ENCODE measurements at regions not wholly inside any gene's neighbourhood (a gene's known extent, or its start where the extent isn't known, plus 50 kb on each side); places are given as distances from the start of the nearest gene placed in this dataset.
A peak's percentile ranks its signal among the peaks of the same experiment; 100 is the strongest.

DNA sequence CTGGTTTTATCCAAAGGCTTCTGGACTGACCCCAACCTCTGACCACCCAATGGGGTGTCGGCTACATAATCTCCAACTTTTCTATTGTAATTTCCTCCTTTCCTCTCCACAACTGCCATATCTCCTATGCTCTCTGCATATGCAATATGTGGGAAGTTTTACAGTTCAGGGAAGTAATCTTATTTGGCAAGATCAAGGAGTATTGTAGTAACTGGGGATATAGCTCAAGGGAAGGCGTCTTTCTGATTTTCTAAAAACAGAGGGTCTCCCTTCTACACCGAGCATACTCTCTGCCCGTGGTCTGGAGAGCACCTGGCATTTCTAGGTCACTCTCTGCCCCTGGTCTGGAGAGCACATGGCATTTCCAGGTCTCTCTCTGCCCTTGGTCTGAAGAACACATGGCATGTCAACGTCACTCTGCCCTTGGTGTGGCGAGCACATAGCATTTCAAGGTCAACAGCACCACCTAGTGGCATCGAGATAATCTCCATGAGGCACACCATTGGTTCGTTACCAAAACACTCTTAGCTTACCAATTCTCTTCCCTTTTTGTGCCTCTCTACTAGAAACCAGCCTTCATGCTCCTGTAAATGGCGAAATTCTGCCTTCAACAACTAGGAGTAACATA, 616.4 kb upstream of the NUDT12 start:
- ChIA-PET CTCF (interaction anchor here (0.6 to 1.0 kb wide), 4 partner anchors 129 to 591 kb away, joined by 3 to 4 read pairs (median 3); no protein-coding TSS in a partner anchor), POLR2A (no interaction called here)
- Mint-ChIP-seq H3K4me1 (no peaks in the 10 kb centered on the region), H3K4me3 (no peak overlapping the region), H3K36me3 (ENCODE audit: low read depth) (no peaks in the 10 kb centered on the region), H3K27ac (no peak overlapping the region), H3K27me3 (no peaks in the 10 kb centered on the region), H3K9me3 (ENCODE audit: low read depth) (peaks cover 30% of the 10 kb centered on the region)
- ATAC-seq, result no peak
- intact Hi-C loops (cut with DNase I, micrococcal nuclease), result loop anchor here (1.0 to 10.0 kb wide), 4 partner anchors 370 to 944 kb away; no protein-coding TSS in a partner anchor
- DNase-seq, result peak; percentile 46

DNA sequence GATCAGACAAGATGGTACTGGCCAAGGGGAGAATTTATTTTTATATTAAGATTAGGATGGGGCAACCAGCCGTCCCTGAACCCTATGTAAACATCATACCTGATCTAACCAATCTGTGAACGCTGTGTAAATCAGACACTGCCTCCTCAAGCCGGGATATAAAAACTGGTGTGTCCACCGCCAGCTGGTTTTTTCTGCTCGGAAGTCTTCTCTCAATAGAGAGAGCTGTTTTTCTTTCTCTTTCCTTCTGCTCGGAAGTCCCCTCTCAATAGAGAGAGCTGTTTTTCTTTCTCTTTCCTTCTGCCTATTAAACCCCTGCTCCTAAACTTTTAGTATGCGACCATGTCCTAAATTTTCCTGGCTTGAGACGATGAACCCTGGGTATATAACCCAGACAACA, 615.5 kb upstream of the NUDT12 start:
- Mint-ChIP-seq H3K27me3 (no peaks in the 10 kb centered on the region), H3K4me3 (no peak overlapping the region), H3K9me3 (ENCODE audit: low read depth) (peaks cover 30% of the 10 kb centered on the region), H3K36me3 (ENCODE audit: low read depth) (no peaks in the 10 kb centered on the region), H3K4me1 (no peaks in the 10 kb centered on the region), H3K27ac (no peak overlapping the region)
- intact Hi-C loops (cut with DNase I, micrococcal nuclease), result loop anchor here (2.0 to 10.0 kb wide), 3 partner anchors 369 to 943 kb away; no protein-coding TSS in a partner anchor
- ChIA-PET CTCF (no interaction called here), POLR2A (no interaction called here)
- DNase-seq (no peak), ATAC-seq (no peak)

GRCh38 chr5:104177651-104178050, 615.1 kb upstream of the NUDT12 start:
- ATAC-seq, result no peak
- intact Hi-C loops (cut with DNase I, micrococcal nuclease), result loop anchor here (2.0 to 10.0 kb wide), 3 partner anchors 369 to 943 kb away; no protein-coding TSS in a partner anchor
- H3K4me3 Mint-ChIP-seq, result no peak overlapping the region
- CTCF ChIA-PET, result no interaction called here
- no peak overlapping the region for H3K27ac Mint-ChIP-seq
- peaks cover 30% of the 10 kb centered on the region for H3K9me3 Mint-ChIP-seq (ENCODE audit: low read depth)
- no peak for DNase-seq
- H3K36me3 Mint-ChIP-seq (ENCODE audit: low read depth), result no peaks in the 10 kb centered on the region
- H3K4me1 Mint-ChIP-seq, result no peaks in the 10 kb centered on the region
- no peaks in the 10 kb centered on the region for H3K27me3 Mint-ChIP-seq
- POLR2A ChIA-PET, result no interaction called here

GRCh38 chr5:104172976-104173375, 610.4 kb upstream of the NUDT12 start:
- ATAC-seq, result no peak
- intact Hi-C loops (cut with DNase I, micrococcal nuclease), result loop anchor here (10.0 kb wide), 2 partner anchors 588 to 938 kb away; no protein-coding TSS in a partner anchor
- Mint-ChIP-seq H3K27me3 (no peaks in the 10 kb centered on the region), H3K27ac (no peak overlapping the region), H3K36me3 (ENCODE audit: low read depth) (no peaks in the 10 kb centered on the region), H3K4me3 (no peak overlapping the region), H3K9me3 (ENCODE audit: low read depth) (peaks cover 7% of the 10 kb centered on the region), H3K4me1 (no peaks in the 10 kb centered on the region)
- no peak for DNase-seq
- ChIA-PET CTCF (no interaction called here), POLR2A (no interaction called here)

DNA sequence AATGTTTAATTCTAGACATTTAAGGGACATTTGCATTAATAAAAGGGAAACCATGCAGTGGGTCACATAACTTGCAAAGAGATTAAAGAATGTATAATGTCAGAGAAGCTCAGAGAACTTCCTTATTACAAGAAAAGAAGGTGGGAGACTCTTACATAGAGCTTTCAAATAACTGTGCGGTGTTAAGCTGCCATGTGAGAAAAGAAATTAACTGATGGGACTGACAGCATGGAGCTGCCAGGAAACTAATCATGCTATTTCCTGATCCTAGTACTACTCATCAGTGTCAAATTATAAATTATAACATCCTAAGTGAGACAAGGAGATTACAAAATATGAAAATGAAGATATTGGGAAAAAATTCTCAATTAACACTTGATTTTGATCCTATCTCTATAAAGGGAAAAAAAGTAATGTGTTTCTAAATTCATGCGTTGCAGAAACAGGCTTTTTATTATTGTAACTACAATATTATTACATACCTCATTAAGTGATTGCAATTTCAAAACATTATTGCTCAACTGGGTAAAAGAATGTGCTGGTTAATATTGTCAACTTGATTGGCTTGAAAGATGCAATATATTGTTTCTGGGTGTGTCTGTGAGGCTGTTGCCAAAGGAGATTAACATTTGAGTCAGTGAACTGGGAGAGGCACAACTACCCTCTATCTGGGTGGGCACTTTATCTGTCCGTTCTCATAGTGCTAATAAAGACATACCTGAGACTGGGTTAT, 609.5 kb upstream of the NUDT12 start:
- H3K36me3 Mint-ChIP-seq (ENCODE audit: low read depth), result no peaks in the 10 kb centered on the region
- H3K27ac Mint-ChIP-seq, result no peak overlapping the region
- no peaks in the 10 kb centered on the region for H3K27me3 Mint-ChIP-seq
- DNase-seq, result no peak
- intact Hi-C loops (cut with DNase I, micrococcal nuclease), result loop anchor here (10.0 kb wide), 2 partner anchors 587 to 937 kb away; no protein-coding TSS in a partner anchor
- H3K4me3 Mint-ChIP-seq, result no peak overlapping the region
- peaks cover 4% of the 10 kb centered on the region for H3K9me3 Mint-ChIP-seq (ENCODE audit: low read depth)
- POLR2A ChIA-PET, result no interaction called here
- no peaks in the 10 kb centered on the region for H3K4me1 Mint-ChIP-seq
- CTCF ChIA-PET, result interaction anchor here (0.6 kb wide), 1 partner anchor 169 kb away, joined by 4 read pairs; no protein-coding TSS in a partner anchor
- no peak for ATAC-seq

- H3K9me3 Mint-ChIP-seq (ENCODE audit: low read depth), result no peaks in the 10 kb centered on the region
- no peaks in the 10 kb centered on the region for H3K4me1 Mint-ChIP-seq
- POLR2A ChIA-PET, result no interaction called here
- no peak overlapping the region for H3K4me3 Mint-ChIP-seq
- H3K36me3 Mint-ChIP-seq (ENCODE audit: low read depth), result no peaks in the 10 kb centered on the region
- H3K27ac Mint-ChIP-seq, result no peak overlapping the region
- H3K27me3 Mint-ChIP-seq, result no peaks in the 10 kb centered on the region
- intact Hi-C loops (cut with DNase I, micrococcal nuclease), result loop anchor here (10.0 kb wide), 2 partner anchors 586 to 936 kb away; no protein-coding TSS in a partner anchor
- ATAC-seq (no peak), DNase-seq (no peak)
- CTCF ChIA-PET, result no interaction called here
Observed at GRCh38 chr5:104170926-104171325, 608.3 kb upstream of the NUDT12 start.

- POLR2A ChIA-PET, result no interaction called here
Observed at GRCh38 chr5:104146652-104147051, 584.1 kb upstream of the NUDT12 start.

GRCh38 chr5:104139840-104140239, 577.3 kb upstream of the NUDT12 start:
- Mint-ChIP-seq H3K27me3 (no peaks in the 10 kb centered on the region), H3K9me3 (ENCODE audit: low read depth) (no peaks in the 10 kb centered on the region), H3K27ac (no peak overlapping the region), H3K4me1 (no peaks in the 10 kb centered on the region), H3K4me3 (no peak overlapping the region), H3K36me3 (ENCODE audit: low read depth) (no peaks in the 10 kb centered on the region)
- intact Hi-C loops (cut with DNase I, micrococcal nuclease), result no loop called here
- ChIA-PET CTCF (no interaction called here), POLR2A (no interaction called here)
- ATAC-seq (no peak), DNase-seq (no peak)

More at GRCh38 chr5:104146652-104147051, 584.1 kb upstream of the NUDT12 start:
- intact Hi-C loops (cut with DNase I, micrococcal nuclease), result no loop called here
- no peaks in the 10 kb centered on the region for H3K36me3 Mint-ChIP-seq (ENCODE audit: low read depth)
- no peak for DNase-seq
- CTCF ChIA-PET, result no interaction called here
- H3K27me3 Mint-ChIP-seq, result no peaks in the 10 kb centered on the region
- no peaks in the 10 kb centered on the region for H3K4me1 Mint-ChIP-seq
- H3K27ac Mint-ChIP-seq, result no peak overlapping the region
- no peak for ATAC-seq
- H3K4me3 Mint-ChIP-seq, result no peak overlapping the region
- peaks cover 2% of the 10 kb centered on the region for H3K9me3 Mint-ChIP-seq (ENCODE audit: low read depth)

DNA sequence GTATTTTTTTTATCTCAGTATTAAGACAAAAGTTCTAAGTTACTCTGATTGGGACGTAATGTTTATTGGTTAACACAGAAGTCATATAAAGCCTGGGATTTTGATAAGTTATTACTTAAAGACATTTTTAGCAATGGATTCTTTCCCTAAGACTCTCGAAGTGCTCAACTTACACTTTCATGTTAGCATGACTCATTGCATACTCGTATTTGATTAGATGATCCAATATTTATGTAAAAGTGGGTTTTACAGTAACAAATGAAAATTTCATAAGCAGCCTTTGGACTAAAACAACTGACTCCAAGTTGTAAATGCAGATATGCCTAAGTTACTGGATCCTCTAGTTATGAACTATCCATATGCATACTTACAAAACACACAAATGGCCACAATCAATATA, 567.7 kb upstream of the NUDT12 start:
- Mint-ChIP-seq H3K9me3 (ENCODE audit: low read depth) (peaks cover 22% of the 10 kb centered on the region), H3K27me3 (no peaks in the 10 kb centered on the region), H3K4me1 (no peaks in the 10 kb centered on the region), H3K4me3 (no peak overlapping the region), H3K36me3 (ENCODE audit: low read depth) (no peaks in the 10 kb centered on the region), H3K27ac (no peak overlapping the region)
- ChIA-PET CTCF (no interaction called here), POLR2A (no interaction called here)
- intact Hi-C loops (cut with DNase I, micrococcal nuclease), result no loop called here
- ATAC-seq, result no peak
- DNase-seq, result no peak

- no peak for ATAC-seq
- Mint-ChIP-seq H3K9me3 (ENCODE audit: low read depth) (peaks cover 16% of the 10 kb centered on the region), H3K4me1 (no peaks in the 10 kb centered on the region), H3K27ac (no peak overlapping the region), H3K4me3 (no peak overlapping the region), H3K27me3 (no peaks in the 10 kb centered on the region), H3K36me3 (ENCODE audit: low read depth) (no peaks in the 10 kb centered on the region)
- intact Hi-C loops (cut with DNase I, micrococcal nuclease), result no loop called here
- POLR2A ChIA-PET, result no interaction called here
- CTCF ChIA-PET, result no interaction called here
- DNase-seq, result no peak
Observed at GRCh38 chr5:104128348-104128747, 565.8 kb upstream of the NUDT12 start.

- Mint-ChIP-seq H3K4me1 (no peaks in the 10 kb centered on the region), H3K4me3 (no peak overlapping the region), H3K36me3 (ENCODE audit: low read depth) (no peaks in the 10 kb centered on the region), H3K27ac (no peak overlapping the region), H3K9me3 (ENCODE audit: low read depth) (peaks cover 7% of the 10 kb centered on the region), H3K27me3 (no peaks in the 10 kb centered on the region)
- no peak for ATAC-seq
- intact Hi-C loops (cut with DNase I, micrococcal nuclease), result no loop called here
- DNase-seq, result no peak
- CTCF ChIA-PET, result no interaction called here
- POLR2A ChIA-PET, result no interaction called here
Observed at GRCh38 chr5:104126980-104127379, 564.4 kb upstream of the NUDT12 start.

GRCh38 chr5:104119529-104119928, 556.9 kb upstream of the NUDT12 start:
- no peak for DNase-seq
- H3K4me1 Mint-ChIP-seq, result no peaks in the 10 kb centered on the region
- no peaks in the 10 kb centered on the region for H3K36me3 Mint-ChIP-seq (ENCODE audit: low read depth)

More at GRCh38 chr5:104119529-104119928, 556.9 kb upstream of the NUDT12 start:
- H3K9me3 Mint-ChIP-seq (ENCODE audit: low read depth), result peaks cover 5% of the 10 kb centered on the region
- no peak overlapping the region for H3K4me3 Mint-ChIP-seq
- intact Hi-C loops (cut with DNase I, micrococcal nuclease), result no loop called here
- ChIA-PET POLR2A (no interaction called here), CTCF (no interaction called here)
- no peak overlapping the region for H3K27ac Mint-ChIP-seq
- no peak for ATAC-seq
- no peaks in the 10 kb centered on the region for H3K27me3 Mint-ChIP-seq
